ENCODE measurements at regions not wholly inside any gene's neighbourhood (a gene's known extent, or its start where the extent isn't known, plus 50 kb on each side); places are given as distances from the start of the nearest gene placed in this dataset.

- TF ChIP-seq RARB (CRISPR knock-in tag; IDR thresholded peaks at IDR 0.05) (no peak), ZFP30 (CRISPR knock-in tag; IDR thresholded peaks at IDR 0.05) (no peak), CREB5 (CRISPR knock-in tag; IDR thresholded peaks at IDR 0.05; ENCODE audit: low read depth) (no peak), ISL1 (CRISPR knock-in tag; IDR thresholded peaks at IDR 0.05) (no peak)
These were observed 304.1 kb downstream of the FAM72C start for GRCh38 chr1:143667730-143668129.

All from SK-N-SH treated with all-trans-retinoic acid at 6 μM for 48 hours (cell line).